HepG2 (cell line): ENCODE measurements at regions not wholly inside any gene's neighbourhood (a gene's known extent, or its start where the extent isn't known, plus 50 kb on each side); places are given as distances from the start of the nearest gene placed in this dataset.

Experiments
- ATAC-seq: fragments of 200-7000 bp; cut with Tn5 transposase; 3 replicates; pipeline ENCODE4 v1.9.1; 2020; ENCODE audit warnings: mild to moderate bottlenecking, moderate library complexity
- BruUV-seq: library from RNA; stranded (reverse); fragments of 400-500 nt; replicated peaks from 2 replicates; lab custom pipeline; 2021; lab: Mats Ljungman, UMichigan
- CTCF ChIA-PET: fragments of 300-600 bp; formaldehyde crosslinking; extraction: SDS; loops from one replicate; lab custom pipeline; 2021; ENCODE audit warnings: low total read pairs, inconsistent platforms, low intra/inter-chr PET ratio; lab: Yijun Ruan, JAX
- POLR2A ChIA-PET: fragments of 350-600 bp; sonication (Branson Sonifier 250); formaldehyde crosslinking; loops from one replicate; lab custom pipeline; 2020; ENCODE audit warnings: antibody characterized with exemption, inconsistent platforms; lab: Yijun Ruan, JAX
- DNase-seq: peaks from one replicate; pipeline ENCODE4 v3.0.0-alpha.2; 2015; ENCODE audit warnings: low spot score
- FAIRE-seq: peaks from 3 replicates; lab custom pipeline; 2011; peaks lifted over from hg19 to GRCh38; lab: Jason Lieb, UNC
- H2AFZ ChIP-seq: one replicate; pipeline ENCODE4 v1.6.1; 2011; ENCODE audit warnings: low read length, inconsistent platforms
- H3K27ac ChIP-seq: fragments of 300-600 bp; 3 replicates; pipeline ENCODE4 v1.8.0; 2011; ENCODE audit warnings: mixed run types, mild to moderate bottlenecking, mixed read lengths, low read length, inconsistent platforms; ENCODE audit not compliant: insufficient read depth; ENCODE audit errors: extremely low read length
- H3K27me3 ChIP-seq, 2 experiments: fragments of 200-600 bp in 1 of 2; 2 replicates in 1 of 2; 3 replicates in 1 of 2; pipeline versions ENCODE4 v1.6.0 to v1.8.0; 2011; ENCODE audit warnings: low read length in 2 of 2, mild to moderate bottlenecking in 2 of 2, moderate library complexity in 2 of 2, inconsistent platforms in 1 of 2; ENCODE audit not compliant: insufficient read depth in 2 of 2, control insufficient read depth in 1 of 2
- H3K36me3 ChIP-seq, 2 experiments: fragments of 200-600 bp in 1 of 2; replicated peaks in 1 of 2; 2 replicates in 1 of 2; 3 replicates in 1 of 2; pipeline versions ENCODE4 v1.5.1 to v1.8.0; 2011; ENCODE audit warnings: low read length in 2 of 2, inconsistent platforms in 1 of 2; ENCODE audit not compliant: insufficient read depth in 2 of 2, control insufficient read depth in 1 of 2
- H3K4me1 ChIP-seq: 2 replicates; pipeline ENCODE4 v1.5.1; 2012; ENCODE audit warnings: low read length, inconsistent platforms; ENCODE audit not compliant: insufficient read depth
- H3K4me2 ChIP-seq: 2 replicates; pipeline ENCODE4 v1.6.0; 2011; ENCODE audit warnings: low read depth, low read length, inconsistent platforms
- H3K4me3 ChIP-seq, 3 experiments: fragments of 200-600 bp in 1 of 3; sonication (generic), shearing (Covaris generic) in 1 of 3; replicated peaks in 1 of 3; 2 replicates each; pipeline ENCODE4 v1.5.1; 2011 to 2016; ENCODE audit warnings: low read length in 3 of 3, inconsistent platforms in 2 of 3, low read depth in 2 of 3, mild to moderate bottlenecking in 2 of 3, control low read depth in 1 of 3, mixed read lengths in 1 of 3; ENCODE audit not compliant: insufficient read depth in 1 of 3
- H3K79me2 ChIP-seq: one replicate; pipeline ENCODE4 v1.6.1; 2011; ENCODE audit warnings: low read length, inconsistent platforms; ENCODE audit not compliant: insufficient read depth
- H3K9ac ChIP-seq: 2 replicates; pipeline ENCODE4 v1.6.0; 2011; ENCODE audit warnings: mild to moderate bottlenecking, low read depth, low read length, inconsistent platforms; ENCODE audit not compliant: insufficient read depth
- H3K9me3 ChIP-seq: 2 replicates; pipeline ENCODE4 v1.5.1; 2012; ENCODE audit warnings: mild to moderate bottlenecking, low read length
- H4K20me1 ChIP-seq: 2 replicates; pipeline ENCODE4 v1.6.0; 2011; ENCODE audit warnings: inconsistent platforms, mild to moderate bottlenecking, low read length, moderate library complexity; ENCODE audit not compliant: insufficient read depth
- DNMT1 ChIP-seq: sonication (generic); formaldehyde crosslinking; IDR thresholded peaks from 2 replicates; pipeline ENCODE4 v1.5.1; 2020; ENCODE audit warnings: mild to moderate bottlenecking, missing genetic modification reagents
- KDM6A ChIP-seq: IDR thresholded peaks from 2 replicates; pipeline ENCODE4 v1.6.1; 2016; ENCODE audit warnings: low read depth
- PBX3 ChIP-seq: sonication (generic); formaldehyde crosslinking; IDR thresholded peaks from 2 replicates; pipeline ENCODE4 v1.8.1; 2023; ENCODE audit warnings: missing genetic modification reagents, inconsistent platforms, borderline replicate concordance
- PHF5A ChIP-seq: IDR thresholded peaks from one replicate; pipeline ENCODE4 v1.6.1; 2018; ENCODE audit warnings: low read depth, missing genetic modification reagents; ENCODE audit not compliant: unreplicated experiment
- PRDM4 ChIP-seq: sonication (generic); formaldehyde crosslinking; IDR thresholded peaks from 2 replicates; pipeline ENCODE4 v1.9.0; 2021; ENCODE audit warnings: missing genetic modification reagents, borderline replicate concordance
- YEATS2 ChIP-seq: sonication (generic); formaldehyde crosslinking; IDR thresholded peaks from 2 replicates; pipeline ENCODE4 v1.4.0; 2020; ENCODE audit warnings: missing genetic modification reagents, borderline replicate concordance
- ZFP37 ChIP-seq: sonication (generic); formaldehyde crosslinking; IDR thresholded peaks from 2 replicates; pipeline ENCODE4 v1.4.0; 2020; ENCODE audit warnings: missing genetic modification reagents, borderline replicate concordance
- ZNF121 ChIP-seq: sonication (generic); formaldehyde crosslinking; IDR thresholded peaks from 2 replicates; pipeline ENCODE4 v1.5.0; 2020; ENCODE audit warnings: mild to moderate bottlenecking, missing genetic modification reagents
- ZNF30 ChIP-seq: sonication (generic); formaldehyde crosslinking; IDR thresholded peaks from 2 replicates; pipeline ENCODE4 v1.5.0; 2020; ENCODE audit warnings: mild to moderate bottlenecking, missing genetic modification reagents
- ZNF331 ChIP-seq: sonication (generic); formaldehyde crosslinking; IDR thresholded peaks from 2 replicates; pipeline ENCODE4 v1.4.0; 2020; ENCODE audit warnings: missing genetic modification reagents
- ZNF577 ChIP-seq: sonication (generic); formaldehyde crosslinking; IDR thresholded peaks from 2 replicates; pipeline ENCODE4 v1.4.0; 2020; ENCODE audit warnings: mild to moderate bottlenecking, low read depth, missing genetic modification reagents, borderline replicate concordance
- ZNF605 ChIP-seq: sonication (generic); formaldehyde crosslinking; IDR thresholded peaks from 2 replicates; pipeline ENCODE4 v1.8.0; 2022; ENCODE audit warnings: mild to moderate bottlenecking, missing genetic modification reagents
- ZNF792 ChIP-seq: IDR thresholded peaks from 2 replicates; pipeline ENCODE4 v1.6.1; 2016
- WGBS: methylation state at CpG from one replicate; pipeline ENCODE4 v1.1.6; 2017; ENCODE audit warnings: low lambda C conversion rate; 5-methylcytosine and 5-hydroxymethylcytosine counted together
- in situ Hi-C: cut with HindIII; loops from 2 replicates; pipeline ENCODE4 v1.10.0; 2017; ENCODE audit warnings: low pct_unique_long_range_greater_than_20kb; ENCODE audit not compliant: extremely low pct_ligation_motif_present
- intact Hi-C: fragments of 100-400 bp; cut with micrococcal nuclease; formaldehyde crosslinking; loops from one replicate; pipeline ENCODE4 v1.10.0; 2022; ENCODE audit not compliant: unreplicated experiment
- TF ChIP-seq, protein P1 (sequence below): sonication (generic); formaldehyde crosslinking; IDR thresholded peaks from 2 replicates; pipeline ENCODE4 v1.8.0; 2023; ENCODE audit warnings: mild to moderate bottlenecking, missing genetic modification reagents

DNA sequence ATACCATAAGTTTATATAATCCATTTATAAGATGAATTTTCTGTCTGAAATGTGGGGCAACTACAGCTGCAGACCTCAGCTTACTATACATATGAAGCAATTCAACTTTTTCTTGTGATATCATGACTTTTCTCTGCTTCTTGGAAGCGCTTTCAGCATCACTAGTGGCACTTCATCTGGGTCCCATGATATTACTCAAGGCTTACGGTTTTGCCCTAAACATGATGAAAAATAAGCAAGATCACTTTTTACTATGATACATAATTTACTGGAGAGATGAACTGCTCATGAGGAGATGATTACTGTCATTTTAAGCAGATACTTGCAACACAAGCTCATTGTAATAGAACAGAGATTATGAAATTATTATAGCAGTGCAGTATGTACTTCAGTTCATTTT lies 258.0 kb upstream of the ZSWIM2 start:
- no peak overlapping the region for H3K4me2 ChIP-seq
- in situ Hi-C loops: no loop called here
- POLR2A ChIA-PET: no interaction called here
- TF ChIP-seq ZNF121 (CRISPR knock-in tag) (no peak), KDM6A (CRISPR knock-in tag) (no peak), PBX3 (CRISPR knock-in tag) (no peak), DNMT1 (CRISPR knock-in tag) (no peak), PHF5A (CRISPR knock-in tag) (no peak), ZNF605 (CRISPR knock-in tag) (no peak), ZNF577 (CRISPR knock-in tag) (no peak), YEATS2 (CRISPR knock-in tag) (no peak), ZNF331 (CRISPR knock-in tag) (no peak), ZNF792 (CRISPR knock-in tag) (no peak), ZNF30 (CRISPR knock-in tag) (no peak), ZFP37 (CRISPR knock-in tag) (no peak), PRDM4 (CRISPR knock-in tag) (no peak)
- TF ChIP-seq, protein P1, sequence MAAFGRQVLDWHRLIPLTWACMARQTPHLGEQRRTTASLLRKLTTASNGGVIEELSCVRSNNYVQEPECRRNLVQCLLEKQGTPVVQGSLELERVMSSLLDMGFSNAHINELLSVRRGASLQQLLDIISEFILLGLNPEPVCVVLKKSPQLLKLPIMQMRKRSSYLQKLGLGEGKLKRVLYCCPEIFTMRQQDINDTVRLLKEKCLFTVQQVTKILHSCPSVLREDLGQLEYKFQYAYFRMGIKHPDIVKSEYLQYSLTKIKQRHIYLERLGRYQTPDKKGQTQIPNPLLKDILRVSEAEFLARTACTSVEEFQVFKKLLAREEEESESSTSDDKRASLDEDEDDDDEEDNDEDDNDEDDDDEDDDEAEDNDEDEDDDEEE: no peak
- no peaks in the 10 kb centered on the region for H3K36me3 ChIP-seq
- intact Hi-C loops: no loop called here
- DNase-seq: no peak
- H3K4me1 ChIP-seq: no peaks in the 10 kb centered on the region
- H3K9me3 ChIP-seq: no peaks in the 10 kb centered on the region
- no peaks in the 10 kb centered on the region for H3K27me3 ChIP-seq
- H3K4me3 ChIP-seq: no peak overlapping the region
- no peak overlapping the region for H3K9ac ChIP-seq
- 2% methylated on average over 2 of the region's 2 CpGs for WGBS
- no peaks in the 10 kb centered on the region for H3K79me2 ChIP-seq
- H2AFZ ChIP-seq: no peak overlapping the region
- H3K27ac ChIP-seq: no peak overlapping the region
- ATAC-seq: no peak
- FAIRE-seq: no peak
- H4K20me1 ChIP-seq: no peaks in the 10 kb centered on the region
- no TSS peak for BruUV-seq
- CTCF ChIA-PET: no interaction called here
